Suprapubic skin (tissue), 3 donors: ENCODE measurements at regions not wholly inside any gene's neighbourhood (a gene's known extent, or its start where the extent isn't known, plus 50 kb on each side); places are given as distances from the start of the nearest gene placed in this dataset.

Source experiments
- CTCF ChIP-seq, 2 donors: fragments of 200-600 bp in 1 of 2; fragments of 450-650 bp in 1 of 2; sonication (generic) in 1 of 2; IDR thresholded peaks; one replicate each; pipeline ENCODE4 v1.5.1; 2016 to 2019; ENCODE audit warnings: antibody characterized with exemption in 2 of 2, mild to moderate bottlenecking in 1 of 2, moderate library complexity in 1 of 2
- POLR2A ChIP-seq, 2 donors: fragments of 450-650 bp; IDR thresholded peaks; one replicate each; pipeline ENCODE4 v1.6.1; 2017; ENCODE audit warnings: antibody characterized with exemption in 2 of 2, mild to moderate bottlenecking in 2 of 2, moderate library complexity in 2 of 2

DNA sequence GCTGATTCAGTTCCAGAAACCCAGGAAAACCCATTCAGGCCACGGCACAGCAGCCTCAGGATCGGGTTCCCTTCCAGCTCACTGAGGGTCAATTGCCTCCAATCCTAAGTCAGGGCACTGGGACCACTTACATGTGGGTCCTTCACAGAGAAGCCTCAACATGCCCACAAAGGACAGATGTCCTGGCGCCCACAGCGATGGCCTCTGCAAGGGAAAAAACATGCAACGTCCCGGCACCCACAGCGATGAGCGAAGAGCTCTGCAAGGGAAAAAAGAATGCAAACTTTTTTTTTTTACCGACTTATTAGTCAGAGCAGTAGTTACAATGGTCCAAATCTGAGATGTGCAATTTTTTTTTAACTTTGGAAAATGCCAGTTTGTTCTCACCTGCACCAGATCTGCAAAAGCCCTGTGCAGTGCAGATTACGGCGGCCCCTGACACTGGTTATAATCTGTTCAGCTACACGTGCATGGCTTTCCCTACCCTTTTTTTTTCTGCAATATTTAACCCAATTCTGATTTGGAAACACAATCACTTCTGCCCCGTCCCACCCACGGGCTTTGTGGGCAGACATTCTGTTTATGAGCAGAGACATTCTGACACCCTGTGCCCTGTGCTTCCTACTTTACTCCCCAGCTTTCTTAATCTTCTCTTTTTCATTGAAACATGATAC, 159.3 kb upstream of the SALL3 start:
- no peak for TF ChIP-seq CTCF (IDR thresholded peaks at IDR 0.05)
- no peak for TF ChIP-seq POLR2A (IDR thresholded peaks at IDR 0.05)
